A549 (cell line): ENCODE measurements at regions not wholly inside any gene's neighbourhood (a gene's known extent, or its start where the extent isn't known, plus 50 kb on each side); places are given as distances from the start of the nearest gene placed in this dataset.

Experiments
- ATAC-seq, 2 experiments: fragments of 200-7000 bp in 1 of 2; fragments of >200 bp in 1 of 2; cut with Nextera tagmentation in 1 of 2; cut with Tn5 transposase in 1 of 2; 3 replicates each; pipeline versions ENCODE4 v1.8.0 to v1.9.1; 2018 to 2020; ENCODE audit warnings: mild to moderate bottlenecking in 1 of 2, moderate library complexity in 1 of 2
- CTCF ChIA-PET: fragments of 300-600 bp; sonication (Branson Sonifier 250); formaldehyde crosslinking; extraction: SDS; loops from one replicate; lab custom pipeline; 2021; ENCODE audit warnings: antibody characterized with exemption, inconsistent platforms; lab: Yijun Ruan, JAX
- POLR2A ChIA-PET: fragments of 350-600 bp; formaldehyde crosslinking; extraction: SDS; loops from one replicate; lab custom pipeline; 2021; ENCODE audit warnings: antibody characterized with exemption, inconsistent platforms; lab: Yijun Ruan, JAX
- DNase-seq, 2 experiments: peaks; one replicate each; pipeline versions ENCODE4 v3.0.0 to v3.0.0-alpha.2; 2011 to 2016; ENCODE audit warnings: low read depth in 1 of 2, low spot score in 1 of 2
- FAIRE-seq: peaks from 2 replicates; lab custom pipeline; 2011; peaks lifted over from hg19 to GRCh38; lab: Jason Lieb, UNC
- H3K27ac ChIP-seq, 2 experiments: fragments of >200 bp; sonication (Bioruptor Twin); formaldehyde crosslinking; 3 replicates each; pipeline ENCODE4 v1.5.1; 2016 to 2017
- H3K4me1 ChIP-seq: fragments of >200 bp; sonication (Bioruptor Twin); formaldehyde crosslinking; 3 replicates; pipeline ENCODE4 v1.6.1; 2016
- H3K4me2 ChIP-seq: fragments of >200 bp; sonication (Bioruptor Twin); formaldehyde crosslinking; 3 replicates; pipeline ENCODE4 v1.6.1; 2016
- H3K4me3 ChIP-seq: fragments of >200 bp; sonication (Bioruptor Twin); formaldehyde crosslinking; 3 replicates; pipeline ENCODE4 v1.5.1; 2016
- H3K9me3 ChIP-seq: fragments of >200 bp; sonication (Bioruptor Twin); formaldehyde crosslinking; 3 replicates; pipeline ENCODE4 v1.6.1; 2016
- CBX2 ChIP-seq: fragments of 200-600 bp; sonication (generic); IDR thresholded peaks from 2 replicates; pipeline ENCODE4 v1.6.1; 2016; ENCODE audit warnings: low read depth, mild to moderate bottlenecking, borderline replicate concordance
- CBX8 ChIP-seq: fragments of 200-600 bp; sonication (generic); IDR thresholded peaks from 2 replicates; pipeline ENCODE4 v1.6.1; 2016
- CHD4 ChIP-seq: fragments of 200-600 bp; sonication (generic); IDR thresholded peaks from 2 replicates; pipeline ENCODE4 v1.6.1; 2016; ENCODE audit warnings: antibody characterized with exemption, mild to moderate bottlenecking, borderline replicate concordance
- FOSB ChIP-seq: fragments of 250-450 bp; sonication (Bioruptor Pico); IDR thresholded peaks from 2 replicates; pipeline ENCODE4 v1.5.0; 2020; ENCODE audit warnings: mild to moderate bottlenecking, moderate library complexity
- FOXS1 ChIP-seq: fragments of 250-450 bp; sonication (Bioruptor Pico); IDR thresholded peaks from 2 replicates; pipeline ENCODE4 v1.5.0; 2020; ENCODE audit warnings: mild to moderate bottlenecking, moderate library complexity
- GATA3 ChIP-seq: IDR thresholded peaks from 2 replicates; pipeline ENCODE4 v1.6.1; 2012; ENCODE audit warnings: borderline replicate concordance
- HES2 ChIP-seq: fragments of >200 bp; sonication (Bioruptor Twin); formaldehyde crosslinking; IDR thresholded peaks from 2 replicates; pipeline ENCODE4 v1.6.1; 2016
- HEYL ChIP-seq: fragments of 250-450 bp; sonication (Bioruptor Pico); IDR thresholded peaks from 2 replicates; pipeline ENCODE4 v1.8.0; 2021; ENCODE audit warnings: mild to moderate bottlenecking, moderate library complexity
- HMGXB4 ChIP-seq: fragments of 250-450 bp; sonication (Bioruptor Pico); IDR thresholded peaks from 2 replicates; pipeline ENCODE4 v1.5.0; 2021; ENCODE audit warnings: mild to moderate bottlenecking, moderate library complexity, borderline replicate concordance
- HOXB13 ChIP-seq: fragments of 250-450 bp; sonication (Bioruptor Pico); IDR thresholded peaks from 2 replicates; pipeline ENCODE4 v1.5.0; 2020; ENCODE audit warnings: low read depth, mild to moderate bottlenecking, moderate library complexity
- JUNB ChIP-seq: fragments of >200 bp; sonication (Bioruptor Twin); formaldehyde crosslinking; IDR thresholded peaks from 2 replicates; pipeline ENCODE4 v1.6.1; 2016
- KDM1A ChIP-seq: fragments of 200-600 bp; sonication (generic); IDR thresholded peaks from 2 replicates; pipeline ENCODE4 v1.6.1; 2016; ENCODE audit warnings: low read depth, mild to moderate bottlenecking
- KDM5A ChIP-seq: fragments of 200-600 bp; sonication (generic); IDR thresholded peaks from 2 replicates; pipeline ENCODE4 v1.6.1; 2016; ENCODE audit warnings: antibody characterized with exemption, mild to moderate bottlenecking
- MAFK ChIP-seq: fragments of 450-650 bp; IDR thresholded peaks from 2 replicates; pipeline ENCODE4 v1.6.1; 2014; ENCODE audit not compliant: partially characterized antibody
- MAZ ChIP-seq: fragments of 150-350 bp; IDR thresholded peaks from 2 replicates; pipeline ENCODE4 v1.6.1; 2014; ENCODE audit warnings: antibody characterized with exemption, low read depth, low read length, borderline replicate concordance
- NPAS2 ChIP-seq: fragments of 250-450 bp; sonication (Bioruptor Pico); IDR thresholded peaks from 2 replicates; pipeline ENCODE4 v1.8.0; 2022; ENCODE audit warnings: mild to moderate bottlenecking, moderate library complexity, borderline replicate concordance
- PBX3 ChIP-seq: IDR thresholded peaks from 2 replicates; pipeline ENCODE4 v1.6.1; 2012
- PHF8 ChIP-seq: fragments of 200-600 bp; sonication (generic); IDR thresholded peaks from 2 replicates; pipeline ENCODE4 v1.6.1; 2016; ENCODE audit warnings: low read depth, mild to moderate bottlenecking, antibody characterized with exemption, moderate library complexity, borderline replicate concordance
- POLR2A ChIP-seq: IDR thresholded peaks from 2 replicates; pipeline ENCODE4 v1.6.1; 2012; ENCODE audit warnings: mild to moderate bottlenecking, low read length
- POLR2AphosphoS2 ChIP-seq: conservative IDR thresholded peaks from 2 replicates; pipeline ENCODE4 v1.6.1; 2012; ENCODE audit warnings: low read length, improper control_type of control experiment, inconsistent platforms
- RARB ChIP-seq: fragments of 250-450 bp; sonication (Bioruptor Pico); IDR thresholded peaks from 2 replicates; pipeline ENCODE4 v1.8.0; 2021; ENCODE audit warnings: mild to moderate bottlenecking, moderate library complexity
- RCOR1 ChIP-seq: fragments of 150-350 bp; IDR thresholded peaks from 2 replicates; pipeline ENCODE4 v1.6.1; 2014; ENCODE audit warnings: antibody characterized with exemption, low read length, low read depth
- ZNF302 ChIP-seq: fragments of 250-450 bp; sonication (Bioruptor Pico); IDR thresholded peaks from 2 replicates; pipeline ENCODE4 v1.9.0; 2021; ENCODE audit warnings: inconsistent platforms, mild to moderate bottlenecking, moderate library complexity
- ZSCAN20 ChIP-seq: fragments of 250-450 bp; sonication (Bioruptor Pico); IDR thresholded peaks from 2 replicates; pipeline ENCODE4 v1.8.0; 2022; ENCODE audit warnings: mild to moderate bottlenecking, moderate library complexity
- WGBS: methylation state at CpG from one replicate; pipeline ENCODE4 v1.1.6; 2017; ENCODE audit errors: missing lambda C conversion rate; 5-methylcytosine and 5-hydroxymethylcytosine counted together
- TF ChIP-seq, protein P1 (sequence below): fragments of 250-450 bp; sonication (Bioruptor Pico); IDR thresholded peaks from 2 replicates; pipeline ENCODE4 v1.5.0; 2020; ENCODE audit warnings: low read depth, mild to moderate bottlenecking, moderate library complexity

GRCh38 chr15:95284492-95284891 is 1046.0 kb upstream of the NR2F2 start:
- FAIRE-seq (no peak), DNase-seq (no peak), ATAC-seq (no peak)
- Histone ChIP-seq H3K4me2 (no peak overlapping the region), H3K9me3 (no peaks in the 10 kb centered on the region), H3K27ac (no peak overlapping the region), H3K4me1 (no peaks in the 10 kb centered on the region), H3K4me3 (no peak overlapping the region)
- ChIA-PET CTCF (interaction anchor here (4.9 kb wide), 1 partner anchor 26 kb away, joined by 30 read pairs; no protein-coding TSS in a partner anchor), POLR2A (no interaction called here)
- TF ChIP-seq FOSB: no peak
- TF ChIP-seq PHF8: no peak
- TF ChIP-seq, protein P1, sequence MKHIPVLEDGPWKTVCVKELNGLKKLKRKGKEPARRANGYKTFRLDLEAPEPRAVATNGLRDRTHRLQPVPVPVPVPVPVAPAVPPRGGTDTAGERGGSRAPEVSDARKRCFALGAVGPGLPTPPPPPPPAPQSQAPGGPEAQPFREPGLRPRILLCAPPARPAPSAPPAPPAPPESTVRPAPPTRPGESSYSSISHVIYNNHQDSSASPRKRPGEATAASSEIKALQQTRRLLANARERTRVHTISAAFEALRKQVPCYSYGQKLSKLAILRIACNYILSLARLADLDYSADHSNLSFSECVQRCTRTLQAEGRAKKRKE: no peak
- TF ChIP-seq MAFK: peak; percentile 88
- WGBS: 63% methylated on average over 4 of the region's 4 CpGs

DNA sequence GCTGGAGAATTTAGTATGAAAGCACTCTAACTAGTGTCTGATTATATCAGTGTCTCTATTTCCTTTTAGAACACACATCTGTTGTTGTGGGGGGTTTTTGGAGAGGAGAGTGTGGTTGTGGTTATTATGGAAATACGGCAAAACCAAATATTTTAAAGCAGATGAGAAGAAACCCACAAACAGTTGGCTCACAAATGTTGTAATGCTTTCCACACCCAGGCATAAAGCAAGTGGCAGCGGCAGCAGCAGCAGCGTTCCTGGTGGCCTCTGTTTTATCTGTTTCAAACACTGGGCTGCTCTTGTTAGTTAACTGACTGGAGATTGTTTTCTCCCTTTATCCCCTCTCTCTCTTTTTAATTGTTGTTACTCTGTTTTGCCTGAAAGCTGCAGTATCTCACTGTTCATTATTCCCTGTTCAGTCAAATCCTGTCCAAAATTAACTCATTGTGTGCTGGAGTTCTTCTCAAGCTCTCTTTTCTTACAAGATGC is 1045.5 kb upstream of the NR2F2 start:
- POLR2A ChIA-PET: no interaction called here
- TF ChIP-seq HMGXB4 (CRISPR knock-in tag): no peak
- no peak for TF ChIP-seq NPAS2 (CRISPR knock-in tag)
- TF ChIP-seq JUNB: no peak
- TF ChIP-seq PHF8: no peak
- no peak for TF ChIP-seq ZNF302
- TF ChIP-seq HES2: no peak
- TF ChIP-seq ZSCAN20 (CRISPR knock-in tag): no peak
- TF ChIP-seq CBX2: no peak
- no peak for TF ChIP-seq HOXB13
- no peak for TF ChIP-seq RCOR1
- no peak for TF ChIP-seq FOXS1 (CRISPR knock-in tag)
- no peak for TF ChIP-seq GATA3
- no peak for TF ChIP-seq RARB (CRISPR knock-in tag)
- no peak for TF ChIP-seq KDM5A
- TF ChIP-seq CHD4: no peak
- TF ChIP-seq MAZ: no peak
- no peak for TF ChIP-seq KDM1A
- no peak for TF ChIP-seq POLR2AphosphoS2
- TF ChIP-seq FOSB: no peak
- Histone ChIP-seq H3K27ac (no peak overlapping the region), H3K4me3 (no peak overlapping the region), H3K4me1 (no peaks in the 10 kb centered on the region), H3K4me2 (no peak overlapping the region), H3K9me3 (no peaks in the 10 kb centered on the region)
- CTCF ChIA-PET: interaction anchor here (0.9 to 4.9 kb wide), 3 partner anchors 8 to 46 kb away, joined by 3 to 30 read pairs (median 4); no protein-coding TSS in a partner anchor
- FAIRE-seq (no peak), DNase-seq (no peak), ATAC-seq (no peak)
- 62% methylated on average over 3 of the region's 3 CpGs for WGBS

GRCh38 chr15:95286352-95286880 is 1044.1 kb upstream of the NR2F2 start:
- Histone ChIP-seq H3K9me3 (no peaks in the 10 kb centered on the region), H3K4me3 (no peak overlapping the region), H3K27ac (no peak overlapping the region), H3K4me1 (no peaks in the 10 kb centered on the region), H3K4me2 (no peak overlapping the region)
- no peak for ATAC-seq
- 68% methylated on average over 10 of the region's 10 CpGs for WGBS
- TF ChIP-seq HEYL (CRISPR knock-in tag) (no peak), CBX8 (no peak), POLR2A (no peak), KDM5A (no peak), GATA3 (no peak), PBX3 (no peak)
- no peak for FAIRE-seq
- POLR2A ChIA-PET: no interaction called here
- CTCF ChIA-PET: interaction anchor here (4.9 kb wide), 1 partner anchor 28 kb away, joined by 30 read pairs; no protein-coding TSS in a partner anchor
- DNase-seq: no peak
